HG03469 (cell line): ENCODE measurements at regions not wholly inside any gene's neighbourhood (a gene's known extent, or its start where the extent isn't known, plus 50 kb on each side); places are given as distances from the start of the nearest gene placed in this dataset.
A peak's percentile ranks its signal among the peaks of the same experiment; 100 is the strongest.
"Not testable (repeated sequence)": the region's sequence is repeated elsewhere in the genome, so short reads cannot be mapped to it uniquely, and the experiment has no call there.

Experiments
- ATAC-seq: cut with Tn5 transposase; IDR thresholded peaks from one replicate; pipeline ENCODE4 v1.9.1; 2021; ENCODE audit warnings: mild to moderate bottlenecking, moderate library complexity, moderate number of reproducible peaks; ENCODE audit not compliant: unreplicated experiment

DNA sequence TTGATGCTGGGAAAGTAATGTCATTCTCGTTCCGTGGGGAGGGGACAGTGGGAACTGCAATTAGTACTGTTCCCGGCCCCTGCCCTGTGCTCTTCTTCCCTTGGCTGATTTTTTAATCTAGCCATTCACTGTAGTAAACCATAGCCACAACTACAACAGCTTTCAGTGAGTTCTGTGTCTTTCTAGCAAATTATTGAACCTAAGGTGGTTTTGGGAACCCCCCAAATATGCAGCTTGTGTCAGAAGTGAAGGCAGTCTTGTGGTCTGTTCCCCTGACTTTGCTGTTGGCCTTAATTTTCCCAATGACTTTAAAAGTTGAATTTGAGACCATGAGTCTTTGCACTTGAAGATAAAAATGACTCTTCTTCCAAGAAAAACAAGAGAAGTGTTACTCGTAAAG lies 114.3 kb upstream of the ETV6 start:
- ATAC-seq, result no peak

DNA sequence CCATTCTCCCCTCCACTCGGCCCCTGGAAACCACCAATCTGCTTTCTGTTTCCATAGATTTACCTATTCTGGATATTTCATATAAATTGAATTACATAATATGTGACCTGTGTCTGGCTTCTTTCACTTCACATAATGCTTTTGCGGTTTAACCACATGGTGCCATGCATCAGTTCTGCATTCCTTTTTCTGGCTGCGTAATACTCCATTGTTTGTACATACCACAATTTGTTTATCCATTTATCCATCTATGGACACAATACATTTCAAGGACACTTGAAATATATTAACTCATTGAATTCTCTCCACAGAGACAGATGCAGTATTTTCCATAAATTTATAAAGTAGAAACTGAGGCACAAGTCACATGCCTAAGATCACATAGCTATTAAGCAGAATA lies 110.3 kb upstream of the ETV6 start:
- ATAC-seq, result no peak

- ATAC-seq, result no peak
Measured at GRCh38 chr12:11540156-11540555, 109.3 kb upstream of the ETV6 start.

DNA sequence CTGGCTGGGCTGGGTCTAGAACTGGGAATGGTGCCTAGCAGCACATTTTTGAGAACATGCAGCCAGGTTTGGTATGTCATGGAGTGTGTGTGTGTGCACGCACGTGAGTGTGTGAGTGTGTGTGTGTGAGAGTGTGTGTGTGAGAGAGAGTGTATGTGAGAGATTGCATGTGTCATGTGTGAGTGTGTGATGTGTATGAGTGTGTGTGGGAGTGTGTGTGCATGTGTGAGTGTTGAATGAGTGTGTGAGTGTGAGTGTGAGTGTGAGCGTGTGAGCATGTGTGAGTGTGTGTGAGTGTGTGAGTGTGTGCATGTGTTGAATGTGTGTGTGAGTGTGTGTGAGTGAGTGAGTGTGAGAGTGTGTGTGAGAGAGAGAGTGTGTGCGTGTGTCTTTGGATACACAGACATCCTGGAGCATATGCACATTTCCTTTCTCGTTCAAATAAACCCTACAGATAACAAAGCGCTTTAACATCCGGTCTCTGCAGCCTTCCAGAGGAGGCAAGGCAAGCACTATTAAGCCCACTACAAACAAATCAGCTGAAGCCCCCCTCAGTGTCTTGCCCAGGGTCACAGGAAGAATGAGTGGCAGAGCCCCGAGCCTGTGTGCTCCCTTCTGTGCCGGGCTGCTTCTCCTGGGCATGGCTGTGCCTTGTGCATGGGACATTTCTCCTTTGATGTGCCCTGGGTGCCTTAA lies 108.7 kb upstream of the ETV6 start:
- ATAC-seq, result no peak

DNA sequence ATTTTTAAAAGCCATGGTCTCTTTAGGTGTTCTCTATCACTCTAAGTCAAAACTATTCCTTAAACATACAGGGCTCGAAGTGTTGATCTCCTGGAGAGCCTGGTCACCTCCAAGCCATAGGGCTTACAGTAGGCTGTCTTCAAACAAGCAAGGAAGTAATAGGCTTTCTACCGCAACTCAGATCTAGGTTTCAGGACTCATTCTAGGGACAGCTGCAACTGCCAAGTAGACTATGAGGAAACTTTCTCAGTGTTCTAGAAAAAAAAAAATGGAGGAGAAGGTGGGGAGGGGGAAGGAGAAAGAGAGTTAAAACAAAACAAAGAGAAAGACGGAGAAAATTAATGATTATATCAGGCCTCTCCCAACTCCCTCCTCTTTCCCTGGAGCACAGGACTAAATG lies 106.9 kb upstream of the ETV6 start:
- ATAC-seq, result no peak

DNA sequence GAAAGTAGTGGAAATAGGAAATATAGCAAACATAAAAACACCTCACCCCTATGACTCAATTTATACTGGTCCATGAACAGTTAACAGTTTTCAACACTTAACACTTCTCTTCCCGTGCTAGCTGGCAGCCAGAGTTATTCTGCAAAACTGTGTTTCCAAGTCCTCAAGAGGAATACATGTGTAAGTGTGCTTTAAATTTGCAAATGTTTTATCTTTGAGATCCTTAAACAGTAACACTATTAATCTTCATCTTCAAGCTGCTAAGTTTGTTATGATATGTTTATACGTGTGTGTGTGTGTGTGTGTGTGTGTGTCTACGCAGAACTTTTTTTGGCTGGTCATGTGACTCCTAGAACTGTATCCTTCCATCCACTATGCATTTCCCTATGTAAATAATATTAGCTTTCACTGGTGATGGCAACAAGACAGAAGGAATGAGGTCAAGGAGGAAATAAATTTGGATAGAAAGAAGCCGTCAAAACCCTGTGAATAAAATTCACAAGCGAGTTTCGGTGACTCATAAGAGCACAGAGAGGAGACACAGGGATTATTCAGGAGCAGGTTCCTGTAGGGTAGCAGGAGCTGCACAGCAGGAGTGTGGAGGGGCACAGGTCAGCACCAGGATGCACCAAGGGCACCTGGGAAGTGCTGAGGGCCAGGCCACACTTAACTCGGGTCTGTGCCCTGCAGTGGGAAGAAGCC lies 105.9 kb upstream of the ETV6 start:
- no peak for ATAC-seq

- peak; percentile 69 for ATAC-seq
Measured at GRCh38 chr12:11545484-11546330, 103.8 kb upstream of the ETV6 start.

DNA sequence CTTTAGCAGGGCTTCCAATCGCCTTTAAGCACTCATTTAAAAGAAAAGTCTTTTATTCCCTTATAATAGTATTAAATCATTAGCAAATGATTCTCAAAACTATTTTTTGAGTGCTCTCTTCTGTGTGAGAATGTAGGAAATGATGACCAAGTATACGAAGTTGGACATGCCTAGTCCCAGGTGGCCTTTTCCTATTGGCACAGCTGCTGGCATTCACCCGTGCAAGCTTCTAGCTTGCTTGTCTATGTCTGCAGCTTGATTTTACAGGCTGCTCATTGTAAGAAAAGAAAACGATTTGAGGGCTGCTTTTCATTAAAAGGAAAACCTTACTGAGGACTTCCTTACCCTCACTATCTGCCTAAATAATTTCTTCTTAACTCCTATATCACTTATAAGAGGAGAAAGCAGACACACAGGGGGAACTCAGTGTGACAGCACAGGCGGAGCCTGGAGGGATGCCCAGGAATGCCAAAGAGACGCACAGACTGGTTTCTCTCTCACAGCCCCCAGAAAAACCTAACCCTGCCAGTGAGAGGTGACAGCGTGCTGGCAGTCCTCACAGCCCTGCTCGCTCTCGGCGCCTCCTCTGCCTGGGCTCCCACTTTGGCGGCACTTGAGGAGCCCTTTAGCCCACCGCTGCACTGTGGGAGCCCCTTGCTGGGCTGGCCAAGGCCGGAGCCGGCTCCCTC lies 102.7 kb upstream of the ETV6 start:
- not testable (repeated sequence) for ATAC-seq

DNA sequence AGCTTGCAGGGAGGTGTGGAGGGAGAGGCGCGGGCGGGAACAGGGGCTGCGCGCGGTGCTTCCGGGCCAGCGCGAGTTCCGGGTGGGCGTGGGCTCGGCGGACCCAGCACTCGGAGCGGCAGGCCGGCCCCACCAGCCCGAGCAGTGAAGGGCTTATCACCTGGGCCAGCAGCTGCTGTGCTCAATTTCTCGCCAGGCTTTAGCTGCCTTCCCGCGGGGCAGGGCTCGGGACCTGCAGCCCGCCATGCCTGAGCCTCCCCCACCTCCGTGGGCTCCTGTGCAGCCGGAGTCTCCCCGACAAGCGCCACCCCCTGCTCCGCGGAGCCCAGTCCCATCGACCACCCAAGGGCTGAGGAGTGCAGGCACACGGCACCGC lies 102.2 kb upstream of the ETV6 start:
- ATAC-seq, result not testable (repeated sequence)

DNA sequence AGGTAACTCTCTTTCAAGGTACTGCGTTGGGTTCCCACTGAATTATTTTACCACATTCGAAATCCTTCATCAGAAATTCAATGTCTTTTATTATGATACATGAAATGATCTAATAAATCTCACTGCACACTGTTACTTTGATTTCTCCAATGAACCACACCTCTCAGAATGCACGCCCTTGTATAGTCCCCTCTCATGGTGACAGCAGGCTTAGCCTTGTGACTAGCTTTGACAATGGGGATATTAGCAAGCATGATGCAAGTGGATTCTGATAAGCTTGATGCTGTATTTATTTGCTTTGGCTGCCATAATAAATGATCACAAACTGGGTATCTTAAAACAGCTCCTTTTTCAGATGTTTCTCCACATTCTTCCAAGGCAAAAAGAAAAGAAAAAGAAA lies 100.4 kb upstream of the ETV6 start:
- ATAC-seq, result no peak

GRCh38 chr12:11553871-11554533 lies 95.5 kb upstream of the ETV6 start:
- ATAC-seq, result no peak

DNA sequence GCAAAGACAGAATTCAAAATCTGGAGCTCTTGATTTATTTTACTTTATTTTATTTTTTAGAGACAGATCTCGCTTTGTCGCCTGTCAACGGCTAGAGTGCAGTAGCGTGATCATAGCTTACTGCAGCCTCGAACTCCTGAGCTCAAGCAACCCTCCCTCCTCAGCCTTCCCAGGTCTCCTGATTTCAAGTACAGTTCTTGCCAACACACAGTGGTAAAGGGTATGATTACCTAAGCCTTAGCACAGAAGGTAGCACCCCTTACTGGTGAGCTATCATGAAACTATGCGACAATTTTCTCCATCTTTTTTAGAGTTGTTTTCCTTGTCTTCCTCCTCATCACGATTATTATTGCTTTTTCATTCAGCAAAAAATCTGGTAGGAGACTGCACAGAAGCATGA lies 94.3 kb upstream of the ETV6 start:
- ATAC-seq, result no peak

DNA sequence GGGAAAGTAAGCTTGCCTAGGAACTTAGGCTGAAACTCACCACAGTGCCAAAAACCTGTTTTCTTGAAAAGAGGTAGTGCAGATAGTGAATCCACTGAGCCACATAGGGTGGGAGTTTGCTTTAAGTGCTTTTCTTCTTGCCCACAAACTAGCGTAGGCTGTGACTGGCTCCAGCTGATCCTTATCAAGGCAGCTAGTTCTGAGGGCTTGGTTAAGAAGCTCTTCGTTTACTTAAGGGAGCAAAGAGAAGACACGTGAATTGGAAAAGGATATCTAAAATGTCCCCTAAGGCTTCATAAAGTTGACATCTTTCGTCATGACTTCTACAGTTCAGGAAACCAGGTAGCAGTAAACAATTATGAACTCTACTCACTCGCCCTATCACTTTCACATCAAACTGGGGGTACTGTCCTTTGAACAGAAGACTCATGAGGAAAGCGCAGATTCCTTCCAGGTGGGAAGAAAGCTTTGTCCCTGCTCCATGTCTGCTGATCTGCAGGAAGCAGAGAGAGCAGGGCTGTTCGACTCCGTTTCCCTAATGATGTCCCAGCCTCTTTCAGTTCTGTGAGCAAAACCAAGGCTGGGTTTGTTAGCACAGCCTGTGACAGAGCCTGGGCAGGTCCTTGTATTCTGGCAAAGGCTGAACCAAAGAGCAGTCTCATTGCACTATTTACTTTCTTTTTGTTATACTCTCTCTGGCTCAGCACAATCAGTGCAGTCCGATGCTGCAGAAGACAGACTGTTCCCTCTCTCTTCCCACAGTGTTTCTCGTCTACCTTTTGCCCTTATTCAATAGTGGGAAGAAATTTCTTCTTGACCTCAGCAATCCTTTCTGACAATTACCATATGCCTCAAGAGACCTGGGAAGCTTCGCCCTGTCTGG lies 93.5 kb upstream of the ETV6 start:
- ATAC-seq, result no peak

DNA sequence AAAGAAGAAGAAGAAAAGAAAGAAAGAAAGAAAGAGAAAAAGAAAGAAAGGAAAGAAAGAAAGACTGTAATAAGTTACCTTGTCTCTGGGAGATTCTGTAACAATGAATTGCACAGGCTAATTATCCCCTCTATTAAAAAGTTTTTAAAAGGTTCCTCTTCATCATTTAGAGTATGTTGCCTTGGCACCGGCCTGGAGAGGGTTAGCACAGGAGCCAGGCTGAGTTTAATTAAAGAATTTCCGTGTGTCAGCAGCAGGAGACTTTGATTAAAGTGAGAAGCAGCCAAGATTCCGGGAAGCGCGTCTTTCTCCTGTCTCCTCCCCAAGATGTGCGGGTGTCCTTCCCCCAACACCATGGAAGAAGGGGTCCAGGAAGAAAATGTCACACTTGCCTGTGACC lies 92.8 kb upstream of the ETV6 start:
- no peak for ATAC-seq

DNA sequence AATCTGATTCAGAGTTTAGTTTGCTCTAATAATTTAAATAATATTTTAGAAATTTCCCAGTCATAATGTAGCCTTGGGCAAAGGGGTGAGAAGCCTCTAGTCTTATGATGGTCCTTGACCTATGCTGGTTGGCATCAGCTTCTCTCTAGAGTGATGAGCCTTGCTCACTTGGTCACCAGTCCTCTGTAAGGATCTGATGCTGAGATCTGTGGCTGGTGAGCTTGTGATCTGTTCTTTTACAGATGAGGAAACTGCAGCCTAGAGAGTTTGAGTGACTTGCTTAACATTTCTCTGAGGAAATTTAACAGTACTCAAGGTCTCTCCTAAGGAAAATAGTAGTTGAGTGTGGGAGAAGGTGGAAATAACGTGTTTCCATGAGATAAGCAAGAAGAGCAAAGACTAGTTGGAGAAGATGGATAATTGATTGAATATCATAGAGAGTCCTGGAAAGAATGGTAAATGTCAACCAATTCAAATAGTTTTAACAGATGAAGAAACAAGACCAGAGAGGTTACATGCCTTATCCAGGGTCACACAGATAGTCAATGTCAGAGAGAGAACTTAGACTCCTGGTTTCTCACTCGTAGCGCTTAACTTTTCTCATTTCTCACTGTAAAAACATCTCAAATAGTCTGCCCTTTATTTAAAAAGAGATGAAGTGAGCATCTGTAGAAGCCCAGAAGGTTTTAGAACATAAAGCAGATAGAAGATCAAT lies 89.7 kb upstream of the ETV6 start:
- no peak for ATAC-seq

GRCh38 chr12:11561411-11561810 lies 88.1 kb upstream of the ETV6 start:
- no peak for ATAC-seq

GRCh38 chr12:11563785-11564739 lies 85.4 kb upstream of the ETV6 start:
- ATAC-seq, result no peak
